ENCODE measurements at regions not wholly inside any gene's neighbourhood (a gene's known extent, or its start where the extent isn't known, plus 50 kb on each side); places are given as distances from the start of the nearest gene placed in this dataset.
"Not testable (repeated sequence)": the region's sequence is repeated elsewhere in the genome, so short reads cannot be mapped to it uniquely, and the experiment has no call there.

GRCh38 chr13:50740052-50740741 is 103.3 kb downstream of the DLEU7 start:
- no peak for DNase-seq (ENCODE audit: low read depth in 4 of 4, low spot score in 3 of 4)

- no peak for DNase-seq (ENCODE audit: low read depth in 4 of 4, low spot score in 3 of 4)
Measured at GRCh38 chr13:50742353-50742752, 101.1 kb downstream of the DLEU7 start.

- no peak for DNase-seq (ENCODE audit: low read depth in 4 of 4, low spot score in 3 of 4)
Measured at GRCh38 chr13:50742968-50743367, 100.5 kb downstream of the DLEU7 start.

DNA sequence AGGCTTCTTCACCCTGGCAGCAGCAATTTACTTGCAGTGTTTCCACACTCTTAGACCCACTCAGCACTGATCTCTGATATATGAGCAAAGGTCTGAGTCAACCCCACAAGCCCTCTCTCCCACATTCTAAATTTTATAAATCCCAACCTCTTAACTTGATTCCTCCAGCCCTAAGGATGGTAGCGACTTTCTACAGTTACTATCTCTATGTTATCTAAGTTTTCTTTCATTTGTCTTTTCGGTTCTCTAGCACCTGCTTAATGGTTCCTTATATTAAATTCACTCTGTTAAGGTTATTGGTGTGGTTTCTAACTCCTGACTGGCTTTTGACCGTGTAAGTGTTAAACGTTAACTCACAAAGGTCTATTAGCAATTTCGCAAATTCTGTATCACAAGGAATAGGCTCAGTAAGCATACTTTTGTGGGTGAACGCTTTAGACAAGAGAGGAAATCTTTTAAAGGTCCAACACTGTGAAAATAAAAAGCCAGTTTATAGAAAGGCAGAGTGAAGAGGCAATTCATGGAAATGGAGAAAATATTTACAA is 99.3 kb downstream of the DLEU7 start:
- DNase-seq (ENCODE audit: low read depth in 4 of 4, low spot score in 3 of 4): no peak

- DNase-seq (ENCODE audit: low read depth in 4 of 4, low spot score in 3 of 4): no peak
Measured at GRCh38 chr13:50745542-50746115, 97.9 kb downstream of the DLEU7 start.

- no peak for DNase-seq (ENCODE audit: low read depth in 4 of 4, low spot score in 3 of 4)
Measured at GRCh38 chr13:50747737-50748350, 95.6 kb downstream of the DLEU7 start.

DNA sequence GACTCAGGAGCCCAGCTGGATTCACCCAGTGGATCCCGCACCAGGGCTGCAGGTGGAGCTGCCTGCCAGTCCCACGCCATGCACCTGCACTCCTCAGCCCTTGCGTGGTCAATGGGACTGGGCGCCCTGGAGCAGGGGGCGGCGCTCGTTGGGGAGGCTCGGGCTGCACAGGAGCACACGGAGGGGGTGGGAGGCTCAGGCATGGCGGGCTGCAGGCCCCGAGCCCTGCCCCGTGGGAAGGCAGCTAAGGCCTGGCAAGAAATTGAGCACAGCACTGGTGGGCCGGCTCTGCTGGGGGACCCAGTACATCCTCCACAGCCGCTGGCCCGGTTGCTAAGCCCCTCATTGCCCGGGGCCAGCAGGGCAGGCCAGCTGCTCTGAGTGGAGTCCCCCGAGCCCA is 90.3 kb downstream of the DLEU7 start:
- DNase-seq (ENCODE audit: low read depth in 4 of 4, low spot score in 3 of 4): not testable (repeated sequence)

- not testable (repeated sequence) for DNase-seq (ENCODE audit: low read depth in 4 of 4, low spot score in 3 of 4)
Measured at GRCh38 chr13:50755862-50756685, 87.4 kb downstream of the DLEU7 start.

- DNase-seq (ENCODE audit: low read depth in 4 of 4, low spot score in 3 of 4): no peak
Measured at GRCh38 chr13:50757008-50757407, 86.5 kb downstream of the DLEU7 start.

DNA sequence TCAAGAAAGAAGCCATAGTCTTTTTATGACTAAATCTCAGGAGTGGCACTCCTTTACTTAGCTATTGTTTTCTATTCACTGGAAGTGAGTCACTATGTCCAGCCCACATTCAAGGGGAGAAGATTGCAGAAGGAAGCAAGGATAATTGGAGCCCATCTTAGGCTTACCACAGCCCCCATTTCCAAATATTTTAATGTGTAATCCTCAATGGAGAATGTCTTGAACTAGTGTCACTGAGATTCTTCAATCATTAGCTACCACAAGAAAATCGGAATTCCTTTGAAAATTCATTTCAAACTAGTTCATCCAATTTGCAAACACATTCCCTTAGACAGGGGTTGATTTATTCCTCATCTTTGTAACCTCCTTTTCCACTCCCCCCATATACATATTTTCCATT is 84.7 kb downstream of the DLEU7 start:
- DNase-seq (ENCODE audit: low read depth in 4 of 4, low spot score in 3 of 4): no peak

DNA sequence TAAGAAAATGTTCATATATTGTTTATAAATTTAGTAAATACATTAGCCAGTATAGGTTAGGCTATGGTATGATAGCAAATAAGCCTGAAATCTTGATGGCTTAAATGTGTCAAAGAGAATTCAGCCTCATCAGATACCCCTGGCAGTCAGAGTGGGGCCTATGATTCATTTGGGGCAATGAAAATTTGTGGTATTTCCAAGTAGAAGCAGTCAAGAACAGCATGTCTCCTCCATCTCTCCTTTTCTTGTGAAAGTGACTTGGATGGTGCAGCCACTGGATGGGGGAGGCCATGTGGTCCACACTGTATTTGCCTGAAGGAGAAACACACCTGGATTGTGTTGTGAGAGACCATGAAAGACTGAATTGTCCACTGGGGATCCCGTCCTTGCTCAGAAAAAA is 82.7 kb downstream of the DLEU7 start:
- DNase-seq (ENCODE audit: low read depth in 4 of 4, low spot score in 3 of 4): no peak

- DNase-seq (ENCODE audit: low read depth in 4 of 4, low spot score in 3 of 4): no peak
Measured at GRCh38 chr13:50761406-50761805, 82.1 kb downstream of the DLEU7 start.

GRCh38 chr13:50762969-50763567 is 80.4 kb downstream of the DLEU7 start:
- no peak for DNase-seq (ENCODE audit: low read depth in 4 of 4, low spot score in 3 of 4)

- DNase-seq (ENCODE audit: low read depth in 4 of 4, low spot score in 3 of 4): no peak
Measured at GRCh38 chr13:50766013-50766412, 77.5 kb downstream of the DLEU7 start.

GRCh38 chr13:50766695-50767094 is 76.8 kb downstream of the DLEU7 start:
- no peak for DNase-seq (ENCODE audit: low read depth in 4 of 4, low spot score in 3 of 4)

DNA sequence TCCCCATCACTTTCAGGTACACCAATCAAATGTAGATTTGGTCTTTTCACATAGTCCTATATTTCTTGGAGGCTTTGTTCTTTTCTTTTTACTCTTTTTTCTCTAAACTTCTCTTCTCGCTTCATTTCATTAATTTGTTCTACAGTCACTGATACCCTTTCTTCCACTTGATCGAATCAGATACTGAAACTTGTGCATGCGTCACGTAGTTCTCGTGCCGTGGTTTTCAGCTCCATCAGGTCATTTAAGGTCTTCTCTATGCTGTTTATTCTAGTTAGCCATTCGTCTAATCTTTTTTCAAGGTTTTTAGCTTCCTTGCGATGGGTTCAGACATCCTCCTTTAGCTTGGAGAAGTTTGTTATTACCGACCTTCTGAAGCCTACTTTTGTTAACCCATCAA is 70.6 kb downstream of the DLEU7 start:
- not testable (repeated sequence) for DNase-seq (ENCODE audit: low read depth in 4 of 4, low spot score in 3 of 4)

Measured in left renal pelvis (tissue), 4 donors.